ENCODE measurements at regions not wholly inside any gene's neighbourhood (a gene's known extent, or its start where the extent isn't known, plus 50 kb on each side); places are given as distances from the start of the nearest gene placed in this dataset.

DNA sequence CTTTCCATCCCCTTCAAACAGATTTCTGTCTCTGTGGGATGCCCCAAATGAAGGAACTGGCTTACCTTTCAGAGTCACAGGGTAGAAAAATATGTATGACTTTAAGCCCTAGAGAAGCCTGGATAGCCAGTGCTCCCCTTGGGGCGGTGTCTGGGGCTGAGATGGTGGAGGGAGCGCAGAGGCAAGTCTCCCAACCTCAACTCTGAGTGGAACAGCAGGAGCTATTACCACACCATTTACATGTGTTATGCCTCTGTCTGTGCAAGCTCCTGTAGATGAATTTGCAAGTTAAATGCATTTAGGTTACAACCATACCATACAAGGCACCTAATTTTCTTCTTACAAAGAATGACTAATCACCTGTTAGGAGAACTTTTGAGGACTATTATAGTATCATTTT lies 50.4 kb upstream of the CLMN start:
- no peak overlapping the region for H3K4me3 ChIP-seq (ENCODE audit: low read depth, low read length)
- DNase-seq (ENCODE audit: low read depth): no peak
- TF ChIP-seq, protein P1, sequence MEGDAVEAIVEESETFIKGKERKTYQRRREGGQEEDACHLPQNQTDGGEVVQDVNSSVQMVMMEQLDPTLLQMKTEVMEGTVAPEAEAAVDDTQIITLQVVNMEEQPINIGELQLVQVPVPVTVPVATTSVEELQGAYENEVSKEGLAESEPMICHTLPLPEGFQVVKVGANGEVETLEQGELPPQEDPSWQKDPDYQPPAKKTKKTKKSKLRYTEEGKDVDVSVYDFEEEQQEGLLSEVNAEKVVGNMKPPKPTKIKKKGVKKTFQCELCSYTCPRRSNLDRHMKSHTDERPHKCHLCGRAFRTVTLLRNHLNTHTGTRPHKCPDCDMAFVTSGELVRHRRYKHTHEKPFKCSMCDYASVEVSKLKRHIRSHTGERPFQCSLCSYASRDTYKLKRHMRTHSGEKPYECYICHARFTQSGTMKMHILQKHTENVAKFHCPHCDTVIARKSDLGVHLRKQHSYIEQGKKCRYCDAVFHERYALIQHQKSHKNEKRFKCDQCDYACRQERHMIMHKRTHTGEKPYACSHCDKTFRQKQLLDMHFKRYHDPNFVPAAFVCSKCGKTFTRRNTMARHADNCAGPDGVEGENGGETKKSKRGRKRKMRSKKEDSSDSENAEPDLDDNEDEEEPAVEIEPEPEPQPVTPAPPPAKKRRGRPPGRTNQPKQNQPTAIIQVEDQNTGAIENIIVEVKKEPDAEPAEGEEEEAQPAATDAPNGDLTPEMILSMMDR (IDR thresholded peaks at IDR 0.05; ENCODE audit: insufficient read depth, low read depth, low read length): no peak

Data from fibroblast of villous mesenchyme (primary cell).